Endothelial cell of umbilical vein (primary cell): ENCODE measurements at regions not wholly inside any gene's neighbourhood (a gene's known extent, or its start where the extent isn't known, plus 50 kb on each side); places are given as distances from the start of the nearest gene placed in this dataset.

Experiments used
- BruUV-seq: library from RNA; stranded (reverse); fragments of 400-500 nt; replicated peaks from 2 replicates; lab custom pipeline; 2021; lab: Mats Ljungman, UMichigan
- CTCF ChIA-PET: fragments of 300-600, 350-600 bp; sonication (Branson Sonifier 250); formaldehyde crosslinking; loops from one replicate; lab custom pipeline; 2021; ENCODE audit warnings: antibody characterized with exemption, inconsistent platforms; lab: Charles Lee
- POLR2A ChIA-PET: fragments of 300-600, 350-600 bp; sonication (Branson Sonifier 250); formaldehyde crosslinking; loops from one replicate; lab custom pipeline; 2021; ENCODE audit warnings: antibody characterized with exemption, inconsistent platforms; lab: Charles Lee
- DNase-seq: peaks from one replicate; pipeline ENCODE4 v3.0.0-alpha.2; 2011; ENCODE audit warnings: low read depth, low spot score
- FAIRE-seq: peaks from 2 replicates; lab custom pipeline; 2011; peaks lifted over from hg19 to GRCh38; lab: Jason Lieb, UNC
- H2AFZ ChIP-seq: 2 replicates; pipeline ENCODE4 v1.6.0; 2012; ENCODE audit warnings: low read depth, low read length, control low read depth, inconsistent platforms
- H3K27ac ChIP-seq: 2 replicates; pipeline ENCODE4 v1.5.1; 2011; ENCODE audit warnings: low read depth, mild to moderate bottlenecking, control low read depth, low read length, moderate library complexity; ENCODE audit not compliant: insufficient read depth
- H3K27me3 ChIP-seq, 2 experiments: 2 replicates each; pipeline versions ENCODE4 v1.6.0 to v1.6.1; 2011; ENCODE audit warnings: low read length in 2 of 2, mixed read lengths in 1 of 2; ENCODE audit not compliant: control insufficient read depth in 2 of 2, insufficient read depth in 2 of 2
- H3K36me3 ChIP-seq, 2 experiments: 2 replicates in 1 of 2; 3 replicates in 1 of 2; pipeline ENCODE4 v1.5.1; 2011; ENCODE audit warnings: low read length in 2 of 2, mild to moderate bottlenecking in 1 of 2, moderate library complexity in 1 of 2; ENCODE audit not compliant: control insufficient read depth in 2 of 2, insufficient read depth in 2 of 2; ENCODE audit errors: extremely low read depth in 1 of 2
- H3K4me1 ChIP-seq: 3 replicates; pipeline ENCODE4 v1.5.1; 2011; ENCODE audit warnings: mild to moderate bottlenecking, low read length; ENCODE audit not compliant: control insufficient read depth, insufficient read depth; ENCODE audit errors: extremely low read depth
- H3K4me2 ChIP-seq: 2 replicates; pipeline ENCODE4 v1.6.1; 2011; ENCODE audit warnings: low read length, control low read depth, mixed read lengths; ENCODE audit not compliant: insufficient read depth
- H3K4me3 ChIP-seq, 3 experiments: fragments of 200-600 bp in 1 of 3; sonication (generic), shearing (Covaris generic) in 1 of 3; replicated peaks in 1 of 3; 2 replicates each; pipeline ENCODE4 v1.5.1; 2011 to 2016; ENCODE audit warnings: control low read depth in 3 of 3, low read length in 3 of 3, mild to moderate bottlenecking in 2 of 3, inconsistent platforms in 1 of 3, low read depth in 1 of 3, moderate library complexity in 1 of 3; ENCODE audit not compliant: insufficient read depth in 1 of 3
- H3K79me2 ChIP-seq: 2 replicates; pipeline ENCODE4 v1.6.0; 2012; ENCODE audit warnings: low read length, inconsistent platforms; ENCODE audit not compliant: control insufficient read depth, insufficient read depth
- H3K9ac ChIP-seq: replicated peaks from 2 replicates; pipeline ENCODE3; 2011; ENCODE audit warnings: low read length, control low read depth; ENCODE audit not compliant: insufficient read depth; ENCODE audit errors: extremely low read depth
- H3K9me1 ChIP-seq: replicated peaks from 3 replicates; pipeline ENCODE4 v1.6.0; 2011; ENCODE audit warnings: mild to moderate bottlenecking, low read length; ENCODE audit not compliant: control insufficient read depth, insufficient read depth; ENCODE audit errors: extremely low read depth
- H3K9me3 ChIP-seq: replicated peaks from 2 replicates; pipeline ENCODE4 v1.5.1; 2012; ENCODE audit warnings: low read length, inconsistent platforms; ENCODE audit not compliant: control insufficient read depth, insufficient read depth
- H4K20me1 ChIP-seq: replicated peaks from 2 replicates; pipeline ENCODE3; 2011; ENCODE audit warnings: mild to moderate bottlenecking, low read length; ENCODE audit not compliant: control insufficient read depth, insufficient read depth; ENCODE audit errors: extremely low read depth
- CTCF ChIP-seq, 2 donors: IDR thresholded peaks; 1 replicate in 1 of 2; 2 replicates in 1 of 2; pipeline ENCODE4 v1.5.1; 2011; ENCODE audit warnings: low read length in 2 of 2, mild to moderate bottlenecking in 2 of 2, moderate library complexity in 2 of 2, control low read depth in 1 of 2, inconsistent platforms in 1 of 2, low read depth in 1 of 2; ENCODE audit not compliant: insufficient read depth in 1 of 2; ENCODE audit errors: extremely low read depth in 1 of 2
- EZH2 ChIP-seq: IDR thresholded peaks from 2 replicates; pipeline ENCODE4 v1.6.1; 2012; ENCODE audit warnings: borderline replicate concordance, low read depth, mild to moderate bottlenecking, moderate library complexity, low read length, inconsistent platforms; ENCODE audit not compliant: severe bottlenecking
- FOS ChIP-seq: IDR thresholded peaks from 2 replicates; pipeline ENCODE4 v1.6.1; 2011; ENCODE audit warnings: mild to moderate bottlenecking, low read length, moderate library complexity, borderline replicate concordance; ENCODE audit not compliant: insufficient read depth
- GATA2 ChIP-seq: IDR thresholded peaks from 2 replicates; pipeline ENCODE4 v1.7.0; 2011; ENCODE audit warnings: low read depth, mild to moderate bottlenecking, moderate library complexity, mixed read lengths, low read length; ENCODE audit not compliant: insufficient read length, insufficient read depth
- JUN ChIP-seq: IDR thresholded peaks from 2 replicates; pipeline ENCODE4 v1.6.1; 2011; ENCODE audit warnings: borderline replicate concordance, low read depth; ENCODE audit not compliant: insufficient read length, insufficient read depth
- MAX ChIP-seq: IDR thresholded peaks from 2 replicates; pipeline ENCODE4 v1.6.1; 2011; ENCODE audit not compliant: insufficient read depth, insufficient read length
- MYC ChIP-seq: IDR thresholded peaks from one replicate; pipeline ENCODE4 v1.6.1; 2011; ENCODE audit warnings: mild to moderate bottlenecking, low read depth, low read length
- POLR2A ChIP-seq: IDR thresholded peaks from 2 replicates; pipeline ENCODE4 v1.6.1; 2012; ENCODE audit warnings: low read depth, mild to moderate bottlenecking, control low read depth, low read length
- POLR2AphosphoS5 ChIP-seq: IDR thresholded peaks from 2 replicates; pipeline ENCODE4 v1.6.1; 2012; ENCODE audit warnings: low read depth, mild to moderate bottlenecking, control low read depth, low read length, moderate library complexity; ENCODE audit not compliant: insufficient read depth
- dilution Hi-C: fragments of 300-500 bp; cut with MboI; formaldehyde crosslinking; loops from one replicate; pipeline ENCODE4 v1.15.0; 2019; ENCODE audit warnings: low sequenced_read_pairs; ENCODE audit not compliant: extremely low pct_ligation_motif_present
- intact Hi-C: fragments of 100-400 bp; cut with micrococcal nuclease; formaldehyde crosslinking; loops from one replicate; pipeline ENCODE4 v1.10.0; 2022

- Histone ChIP-seq H3K9me3 (peaks cover 1% of the 10 kb centered on the region), H3K79me2 (no peaks in the 10 kb centered on the region), H3K9ac (no peak overlapping the region), H3K4me3 (no peak overlapping the region), H3K9me1 (no peaks in the 10 kb centered on the region), H3K4me2 (no peak overlapping the region), H3K27me3 (no peaks in the 10 kb centered on the region), H3K27ac (no peak overlapping the region), H3K36me3 (no peaks in the 10 kb centered on the region), H3K4me1 (no peaks in the 10 kb centered on the region), H4K20me1 (no peaks in the 10 kb centered on the region), H2AFZ (no peak overlapping the region)
- no TSS peak for BruUV-seq
- intact Hi-C loops, result no loop called here
- dilution Hi-C loops, result no loop called here
- ChIA-PET POLR2A (no interaction called here), CTCF (no interaction called here)
- no peak for FAIRE-seq
- DNase-seq, result no peak
- TF ChIP-seq FOS, result no peak
- TF ChIP-seq CTCF (IDR thresholded peaks at IDR 0.05; ENCODE audit: extremely low read depth in 1 of 2, insufficient read depth in 1 of 2, low read depth in 1 of 2, low read length in 2 of 2), result no peak
- no peak for TF ChIP-seq JUN
- no peak for TF ChIP-seq MYC
- TF ChIP-seq POLR2AphosphoS5, result no peak
- TF ChIP-seq POLR2A, result no peak
- no peak for TF ChIP-seq EZH2
- no peak for TF ChIP-seq GATA2
- no peak for TF ChIP-seq MAX
Observed at GRCh38 chr2:65991381-65992197, 443.3 kb upstream of the MEIS1 start.
